Ishikawa (cell line): ENCODE measurements at regions not wholly inside any gene's neighbourhood (a gene's known extent, or its start where the extent isn't known, plus 50 kb on each side); places are given as distances from the start of the nearest gene placed in this dataset.

ENCODE experiments used
- CEBPB ChIP-seq: IDR thresholded peaks from 2 replicates; pipeline ENCODE4 v1.6.1; 2012
- EGR1 ChIP-seq: IDR thresholded peaks from 2 replicates; pipeline ENCODE4 v1.6.1; 2012
- EP300 ChIP-seq: IDR thresholded peaks from 2 replicates; pipeline ENCODE4 v1.6.1; 2012; ENCODE audit warnings: borderline replicate concordance
- RAD21 ChIP-seq: IDR thresholded peaks from 2 replicates; pipeline ENCODE4 v1.6.1; 2012; ENCODE audit warnings: low read depth
- TEAD4 ChIP-seq: IDR thresholded peaks from 2 replicates; pipeline ENCODE4 v1.6.1; 2012
- TF ChIP-seq, protein P1 (sequence below): IDR thresholded peaks from 2 replicates; pipeline ENCODE4 v1.6.1; 2012; ENCODE audit warnings: low read depth, mild to moderate bottlenecking

- TF ChIP-seq EGR1 (no peak), CEBPB (no peak), TEAD4 (no peak), RAD21 (no peak), EP300 (no peak)
- TF ChIP-seq, protein P1, sequence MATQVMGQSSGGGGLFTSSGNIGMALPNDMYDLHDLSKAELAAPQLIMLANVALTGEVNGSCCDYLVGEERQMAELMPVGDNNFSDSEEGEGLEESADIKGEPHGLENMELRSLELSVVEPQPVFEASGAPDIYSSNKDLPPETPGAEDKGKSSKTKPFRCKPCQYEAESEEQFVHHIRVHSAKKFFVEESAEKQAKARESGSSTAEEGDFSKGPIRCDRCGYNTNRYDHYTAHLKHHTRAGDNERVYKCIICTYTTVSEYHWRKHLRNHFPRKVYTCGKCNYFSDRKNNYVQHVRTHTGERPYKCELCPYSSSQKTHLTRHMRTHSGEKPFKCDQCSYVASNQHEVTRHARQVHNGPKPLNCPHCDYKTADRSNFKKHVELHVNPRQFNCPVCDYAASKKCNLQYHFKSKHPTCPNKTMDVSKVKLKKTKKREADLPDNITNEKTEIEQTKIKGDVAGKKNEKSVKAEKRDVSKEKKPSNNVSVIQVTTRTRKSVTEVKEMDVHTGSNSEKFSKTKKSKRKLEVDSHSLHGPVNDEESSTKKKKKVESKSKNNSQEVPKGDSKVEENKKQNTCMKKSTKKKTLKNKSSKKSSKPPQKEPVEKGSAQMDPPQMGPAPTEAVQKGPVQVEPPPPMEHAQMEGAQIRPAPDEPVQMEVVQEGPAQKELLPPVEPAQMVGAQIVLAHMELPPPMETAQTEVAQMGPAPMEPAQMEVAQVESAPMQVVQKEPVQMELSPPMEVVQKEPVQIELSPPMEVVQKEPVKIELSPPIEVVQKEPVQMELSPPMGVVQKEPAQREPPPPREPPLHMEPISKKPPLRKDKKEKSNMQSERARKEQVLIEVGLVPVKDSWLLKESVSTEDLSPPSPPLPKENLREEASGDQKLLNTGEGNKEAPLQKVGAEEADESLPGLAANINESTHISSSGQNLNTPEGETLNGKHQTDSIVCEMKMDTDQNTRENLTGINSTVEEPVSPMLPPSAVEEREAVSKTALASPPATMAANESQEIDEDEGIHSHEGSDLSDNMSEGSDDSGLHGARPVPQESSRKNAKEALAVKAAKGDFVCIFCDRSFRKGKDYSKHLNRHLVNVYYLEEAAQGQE = no peak
Observed at GRCh38 chr20:17854307-17854903, 114.2 kb downstream of the SNX5 start.
